A549 (cell line): ENCODE measurements at regions not wholly inside any gene's neighbourhood (a gene's known extent, or its start where the extent isn't known, plus 50 kb on each side); places are given as distances from the start of the nearest gene placed in this dataset.

Source experiments
- EP300 ChIP-seq, 2 experiments: fragments of >200 bp; sonication (Bioruptor Twin); formaldehyde crosslinking; IDR thresholded peaks; 2 replicates in 1 of 2; 3 replicates in 1 of 2; pipeline ENCODE4 v1.6.1; 2016 to 2017
- JUN ChIP-seq, 2 experiments: fragments of >200 bp; sonication (Bioruptor Twin); formaldehyde crosslinking; IDR thresholded peaks; 2 replicates in 1 of 2; 3 replicates in 1 of 2; pipeline ENCODE4 v1.6.1; 2016 to 2017
- POLR2A ChIP-seq: IDR thresholded peaks from 2 replicates; pipeline ENCODE4 v1.6.1; 2012; ENCODE audit warnings: mild to moderate bottlenecking, low read length
- TF ChIP-seq, protein P1 (sequence below): fragments of >200 bp; sonication (Bioruptor Twin); formaldehyde crosslinking; IDR thresholded peaks from 3 replicates; pipeline ENCODE4 v1.5.1; 2016
- TF ChIP-seq, protein P2 (sequence below): IDR thresholded peaks from 2 replicates; pipeline ENCODE4 v1.6.1; 2012

DNA sequence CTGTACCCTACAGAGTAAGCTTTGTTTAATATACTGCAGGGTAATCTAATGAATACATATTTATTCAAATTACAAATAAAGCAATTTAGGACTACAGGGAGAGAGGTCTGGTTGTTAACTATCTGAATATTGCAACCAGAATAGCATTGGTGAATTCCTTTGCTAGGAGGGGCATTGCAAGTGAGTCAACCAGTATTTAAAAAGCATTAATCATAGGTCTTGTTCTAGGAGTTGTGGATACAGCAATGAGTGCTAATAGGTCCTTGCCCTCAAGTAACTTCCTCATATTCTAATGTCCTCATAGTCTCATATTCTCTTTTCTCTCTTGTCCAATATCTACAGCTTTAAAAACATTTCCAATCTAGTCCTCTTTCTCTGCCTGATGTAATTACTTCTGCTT, 531.4 kb downstream of the CDH11 start:
- TF ChIP-seq EP300 (IDR thresholded peaks at IDR 0.05) (no peak), POLR2A (no peak), JUN (IDR thresholded peaks at IDR 0.05) (no peak)
- TF ChIP-seq, protein P1, sequence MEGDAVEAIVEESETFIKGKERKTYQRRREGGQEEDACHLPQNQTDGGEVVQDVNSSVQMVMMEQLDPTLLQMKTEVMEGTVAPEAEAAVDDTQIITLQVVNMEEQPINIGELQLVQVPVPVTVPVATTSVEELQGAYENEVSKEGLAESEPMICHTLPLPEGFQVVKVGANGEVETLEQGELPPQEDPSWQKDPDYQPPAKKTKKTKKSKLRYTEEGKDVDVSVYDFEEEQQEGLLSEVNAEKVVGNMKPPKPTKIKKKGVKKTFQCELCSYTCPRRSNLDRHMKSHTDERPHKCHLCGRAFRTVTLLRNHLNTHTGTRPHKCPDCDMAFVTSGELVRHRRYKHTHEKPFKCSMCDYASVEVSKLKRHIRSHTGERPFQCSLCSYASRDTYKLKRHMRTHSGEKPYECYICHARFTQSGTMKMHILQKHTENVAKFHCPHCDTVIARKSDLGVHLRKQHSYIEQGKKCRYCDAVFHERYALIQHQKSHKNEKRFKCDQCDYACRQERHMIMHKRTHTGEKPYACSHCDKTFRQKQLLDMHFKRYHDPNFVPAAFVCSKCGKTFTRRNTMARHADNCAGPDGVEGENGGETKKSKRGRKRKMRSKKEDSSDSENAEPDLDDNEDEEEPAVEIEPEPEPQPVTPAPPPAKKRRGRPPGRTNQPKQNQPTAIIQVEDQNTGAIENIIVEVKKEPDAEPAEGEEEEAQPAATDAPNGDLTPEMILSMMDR, result no peak
- TF ChIP-seq, protein P2, sequence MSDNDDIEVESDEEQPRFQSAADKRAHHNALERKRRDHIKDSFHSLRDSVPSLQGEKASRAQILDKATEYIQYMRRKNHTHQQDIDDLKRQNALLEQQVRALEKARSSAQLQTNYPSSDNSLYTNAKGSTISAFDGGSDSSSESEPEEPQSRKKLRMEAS, result no peak
